Upper lobe of left lung (tissue), 6 donors: ENCODE measurements at regions not wholly inside any gene's neighbourhood (a gene's known extent, or its start where the extent isn't known, plus 50 kb on each side); places are given as distances from the start of the nearest gene placed in this dataset.

Experiments
- ATAC-seq, 2 donors: fragments of 200-7000 bp; cut with Tn5 transposase; one replicate each; pipeline ENCODE4 v1.9.1; 2022; ENCODE audit warnings: mild to moderate bottlenecking in 2 of 2, moderate library complexity in 2 of 2; ENCODE audit not compliant: low FRiP score in 2 of 2
- DNase-seq, 2 donors: peaks; one replicate each; pipeline ENCODE4 v3.0.0-alpha.2; 2019 to 2020
- H3K27ac ChIP-seq, 4 donors: fragments of 200-600 bp; sonication (generic); one replicate each; pipeline ENCODE4 v1.5.1; 2016 to 2019
- H3K27me3 ChIP-seq, 4 donors: fragments of 200-600 bp; sonication (generic); one replicate each; pipeline ENCODE4 v1.5.1; 2017 to 2019
- H3K36me3 ChIP-seq, 4 donors: fragments of 200-600 bp; sonication (generic); one replicate each; pipeline ENCODE4 v1.5.1; 2016 to 2019
- H3K4me1 ChIP-seq, 4 donors: fragments of 200-600 bp; sonication (generic); one replicate each; pipeline ENCODE4 v1.5.1; 2018 to 2019
- H3K4me3 ChIP-seq, 4 donors: fragments of 200-600 bp; sonication (generic); one replicate each; pipeline ENCODE4 v1.5.1; 2017 to 2019; ENCODE audit warnings: mild to moderate bottlenecking in 2 of 4, moderate library complexity in 1 of 4
- H3K9me3 ChIP-seq, 4 donors: fragments of 200-600 bp; sonication (generic); one replicate each; pipeline ENCODE4 v1.5.1; 2018 to 2019
- CTCF ChIP-seq, 6 experiments: fragments of 450-650 bp in 4 of 6; fragments of 200-600 bp in 2 of 6; sonication (generic) in 2 of 6; IDR thresholded peaks; one replicate each; pipeline ENCODE4 v1.5.1; 2016 to 2019; ENCODE audit warnings: antibody characterized with exemption in 6 of 6
- EP300 ChIP-seq, 4 donors: sonication (generic); formaldehyde crosslinking; IDR thresholded peaks; one replicate each; pipeline ENCODE4 v1.5.1; 2017; ENCODE audit warnings: antibody characterized with exemption in 4 of 4, control low read depth in 2 of 4
- POLR2A ChIP-seq, 4 donors: fragments of 450-650 bp; IDR thresholded peaks; one replicate each; pipeline ENCODE4 v1.5.1; 2016 to 2017; ENCODE audit warnings: antibody characterized with exemption in 4 of 4, mild to moderate bottlenecking in 2 of 4
- POLR2AphosphoS5 ChIP-seq, 2 donors: sonication (generic); formaldehyde crosslinking; IDR thresholded peaks; one replicate each; pipeline ENCODE4 v1.5.1; 2017; ENCODE audit warnings: antibody characterized with exemption in 2 of 2
- WGBS, 2 donors: methylation state at CpG; one replicate each; pipeline ENCODE4 v1.1.5; 2017 to 2018; 5-methylcytosine and 5-hydroxymethylcytosine counted together
- donor health status: DM: no; HTN: no; CAD: no; lungs with moderate emphysema.
- donor health status: DM: no; HTN: yes; CAD: no; lungs with severe emphysema.

- no peaks in the 10 kb centered on the region for H3K9me3 ChIP-seq
- no peak for DNase-seq
- no peak overlapping the region for H3K27ac ChIP-seq
- no peak overlapping the region for H3K4me3 ChIP-seq
- no peaks in the 10 kb centered on the region for H3K36me3 ChIP-seq
- ATAC-seq = no peak
- no peaks in the 10 kb centered on the region for H3K4me1 ChIP-seq
- no peak for TF ChIP-seq POLR2AphosphoS5 (IDR thresholded peaks at IDR 0.05)
- no peak for TF ChIP-seq CTCF (IDR thresholded peaks at IDR 0.05)
- TF ChIP-seq POLR2A (IDR thresholded peaks at IDR 0.05) = no peak
- no peak for TF ChIP-seq EP300 (IDR thresholded peaks at IDR 0.05)
- WGBS, 2 donors = 67 to 84% methylated on average over 3 of the region's 3 CpGs
- no peaks in the 10 kb centered on the region for H3K27me3 ChIP-seq
Measured at GRCh38 chr20:60152792-60153191, 194.6 kb downstream of the CDH26 start.

GRCh38 chr20:60160451-60161145 lies 202.4 kb downstream of the CDH26 start:
- 68 to 93% methylated on average over 2 of the region's 2 CpGs for WGBS, 2 donors
- Histone ChIP-seq H3K27ac (no peak overlapping the region), H3K4me1 (no peaks in the 10 kb centered on the region), H3K4me3 (no peak overlapping the region), H3K9me3 (no peaks in the 10 kb centered on the region), H3K36me3 (no peaks in the 10 kb centered on the region), H3K27me3 (no peaks in the 10 kb centered on the region)
- ATAC-seq = no peak
- TF ChIP-seq POLR2A (IDR thresholded peaks at IDR 0.05) (no peak), CTCF (IDR thresholded peaks at IDR 0.05) (no peak)
- DNase-seq = no peak

GRCh38 chr20:60167812-60168211 lies 209.6 kb downstream of the CDH26 start:
- no peak for ATAC-seq
- Histone ChIP-seq H3K4me1 (no peaks in the 10 kb centered on the region), H3K27me3 (no peaks in the 10 kb centered on the region), H3K36me3 (no peaks in the 10 kb centered on the region), H3K9me3 (no peaks in the 10 kb centered on the region), H3K27ac (no peak overlapping the region), H3K4me3 (no peak overlapping the region)
- TF ChIP-seq POLR2A (IDR thresholded peaks at IDR 0.05) = no peak
- no peak for TF ChIP-seq CTCF (IDR thresholded peaks at IDR 0.05)
- TF ChIP-seq EP300 (IDR thresholded peaks at IDR 0.05) = no peak
- TF ChIP-seq POLR2AphosphoS5 (IDR thresholded peaks at IDR 0.05) = no peak
- no peak for DNase-seq
- WGBS, 2 donors = 95 to 96% methylated on average over 1 of the region's 1 CpG

- H3K9me3 ChIP-seq = no peaks in the 10 kb centered on the region
- no peak for DNase-seq
- H3K27ac ChIP-seq = no peak overlapping the region
- no peak for ATAC-seq
- no peaks in the 10 kb centered on the region for H3K4me1 ChIP-seq
- no peaks in the 10 kb centered on the region for H3K27me3 ChIP-seq
- no peaks in the 10 kb centered on the region for H3K36me3 ChIP-seq
- WGBS, 2 donors = 69 to 94% methylated on average over 1 of the region's 1 CpG
- no peak for TF ChIP-seq EP300 (IDR thresholded peaks at IDR 0.05)
- TF ChIP-seq POLR2A (IDR thresholded peaks at IDR 0.05) = no peak
- no peak for TF ChIP-seq POLR2AphosphoS5 (IDR thresholded peaks at IDR 0.05)
- TF ChIP-seq CTCF (IDR thresholded peaks at IDR 0.05) = no peak
- H3K4me3 ChIP-seq = no peak overlapping the region
Measured at GRCh38 chr20:60168963-60169362, 210.7 kb downstream of the CDH26 start.

- no peaks in the 10 kb centered on the region for H3K27me3 ChIP-seq
- 74 to 78% methylated on average over 3 of the region's 3 CpGs for WGBS, 2 donors
- H3K27ac ChIP-seq = no peak overlapping the region
- TF ChIP-seq POLR2A (IDR thresholded peaks at IDR 0.05) (no peak), POLR2AphosphoS5 (IDR thresholded peaks at IDR 0.05) (no peak), CTCF (IDR thresholded peaks at IDR 0.05) (no peak), EP300 (IDR thresholded peaks at IDR 0.05) (no peak)
- ATAC-seq = no peak
- H3K4me1 ChIP-seq = no peaks in the 10 kb centered on the region
- no peak for DNase-seq
- H3K4me3 ChIP-seq = no peak overlapping the region
- H3K9me3 ChIP-seq = no peaks in the 10 kb centered on the region
- H3K36me3 ChIP-seq = no peaks in the 10 kb centered on the region
Measured at GRCh38 chr20:60170116-60170515, 211.9 kb downstream of the CDH26 start.
